D721Med (cell line): ENCODE measurements at regions not wholly inside any gene's neighbourhood (a gene's known extent, or its start where the extent isn't known, plus 50 kb on each side); places are given as distances from the start of the nearest gene placed in this dataset.

Experiments
- DNase-seq: peaks from one replicate; pipeline ENCODE4 v3.0.0; 2011; ENCODE audit warnings: low spot score; ENCODE audit not compliant: insufficient read length
- FAIRE-seq: peaks from 2 replicates; lab custom pipeline; 2011; peaks lifted over from hg19 to GRCh38; lab: Jason Lieb, UNC
- CTCF ChIP-seq: IDR thresholded peaks from 2 replicates; pipeline ENCODE4 v1.5.1; 2012; ENCODE audit warnings: mild to moderate bottlenecking, control low read depth; ENCODE audit not compliant: insufficient read depth; ENCODE audit errors: missing control alignments

- DNase-seq = no peak
- no peak for FAIRE-seq
- no peak for TF ChIP-seq CTCF
These were observed 182.2 kb downstream of the TAF11L14 start for GRCh38 chr5:17816505-17816904.

- DNase-seq (no peak), FAIRE-seq (no peak)
- no peak for TF ChIP-seq CTCF
These were observed 182.7 kb downstream of the TAF11L14 start for GRCh38 chr5:17816944-17817343.

GRCh38 chr5:17817990-17818389 is 183.7 kb downstream of the TAF11L14 start:
- TF ChIP-seq CTCF = no peak
- DNase-seq = no peak
- FAIRE-seq = no peak

GRCh38 chr5:17819783-17820182 is 185.5 kb downstream of the TAF11L14 start:
- no peak for FAIRE-seq
- DNase-seq = no peak
- no peak for TF ChIP-seq CTCF

- no peak for TF ChIP-seq CTCF
- FAIRE-seq (no peak), DNase-seq (no peak)
These were observed 194.4 kb downstream of the TAF11L14 start for GRCh38 chr5:17828681-17829080.

- DNase-seq (no peak), FAIRE-seq (no peak)
- no peak for TF ChIP-seq CTCF
These were observed 195.2 kb downstream of the TAF11L14 start for GRCh38 chr5:17829456-17829855.

- no peak for TF ChIP-seq CTCF
- no peak for DNase-seq
- FAIRE-seq = no peak
These were observed 197.0 kb downstream of the TAF11L14 start for GRCh38 chr5:17831279-17831678.
